ENCODE measurements at regions not wholly inside any gene's neighbourhood (a gene's known extent, or its start where the extent isn't known, plus 50 kb on each side); places are given as distances from the start of the nearest gene placed in this dataset.
A peak's percentile ranks its signal among the peaks of the same experiment; 100 is the strongest.

- DNase-seq (ENCODE audit: low spot score) = peak; percentile 70
These were observed 91.1 kb downstream of the LINGO1 start for GRCh38 chr15:77541421-77542181.

- no peak for DNase-seq (ENCODE audit: low spot score)
These were observed 92.2 kb downstream of the LINGO1 start for GRCh38 chr15:77540312-77541060.

DNA sequence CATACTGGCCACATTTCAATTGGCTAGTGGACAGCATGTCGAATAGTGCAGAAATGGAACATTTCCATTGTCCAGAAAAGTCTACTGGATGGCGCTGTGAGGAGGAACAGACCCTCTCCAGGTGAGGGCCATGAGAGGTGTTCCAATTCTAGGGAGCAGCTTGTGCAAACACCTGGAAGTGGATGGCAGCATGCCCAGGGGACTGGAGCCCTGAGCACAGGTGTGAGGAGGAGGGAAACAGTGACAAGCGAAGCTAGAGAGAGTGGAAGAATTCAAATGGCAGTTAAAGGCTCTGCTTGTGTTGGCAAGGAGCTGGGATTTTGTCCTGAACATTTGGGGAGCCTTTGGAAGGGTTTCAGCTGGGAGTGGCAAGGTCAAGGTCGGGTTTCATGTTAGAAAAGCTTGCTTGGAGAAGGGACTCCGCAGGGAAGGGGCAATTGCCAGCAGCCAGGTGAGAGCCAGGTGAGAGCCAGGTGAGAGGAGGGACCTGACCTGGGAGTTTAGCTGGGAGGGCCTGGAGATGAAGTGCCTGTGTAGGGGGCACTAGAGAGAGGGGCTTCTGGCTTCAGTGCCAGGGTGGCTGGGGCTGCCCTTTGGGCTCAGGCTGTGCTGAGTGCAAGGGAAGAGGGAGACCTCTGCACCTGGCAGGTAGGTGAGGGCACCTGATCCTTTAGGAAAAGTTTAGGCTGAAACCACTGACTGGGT is 93.8 kb downstream of the LINGO1 start:
- no peak for DNase-seq (ENCODE audit: low spot score)

- peak; percentile 88 for DNase-seq (ENCODE audit: low spot score)
These were observed 94.7 kb downstream of the LINGO1 start for GRCh38 chr15:77538027-77538451.

GRCh38 chr15:77537006-77537405 is 95.7 kb downstream of the LINGO1 start:
- no peak for DNase-seq (ENCODE audit: low spot score)

GRCh38 chr15:77535845-77536244 is 96.9 kb downstream of the LINGO1 start:
- DNase-seq (ENCODE audit: low spot score) = no peak

All from globus pallidus (tissue), 1 donor.